Keratinocyte (primary cell): ENCODE measurements at regions not wholly inside any gene's neighbourhood (a gene's known extent, or its start where the extent isn't known, plus 50 kb on each side); places are given as distances from the start of the nearest gene placed in this dataset.

Source experiments
- DNase-seq: peaks from one replicate; pipeline ENCODE4 v3.0.0-alpha.2; 2011; ENCODE audit warnings: low read depth, missing footprints, low spot score
- FAIRE-seq: peaks from 2 replicates; lab custom pipeline; 2011; peaks lifted over from hg19 to GRCh38; lab: Jason Lieb, UNC
- H2AFZ ChIP-seq: 2 replicates; pipeline ENCODE4 v1.6.0; 2012; ENCODE audit warnings: low read length, control low read depth, inconsistent platforms; ENCODE audit not compliant: control insufficient read depth
- H3K27ac ChIP-seq: 2 replicates; pipeline ENCODE4 v1.5.1; 2011; ENCODE audit warnings: low read length; ENCODE audit not compliant: control insufficient read depth, insufficient read depth
- H3K27me3 ChIP-seq: 3 replicates; pipeline ENCODE4 v1.6.0; 2011; ENCODE audit warnings: low read length; ENCODE audit not compliant: control insufficient read depth, insufficient read depth; ENCODE audit errors: extremely low read depth
- H3K36me3 ChIP-seq, 2 experiments: 2 replicates in 1 of 2; 3 replicates in 1 of 2; pipeline ENCODE4 v1.5.1; 2011; ENCODE audit warnings: low read length in 2 of 2, mild to moderate bottlenecking in 1 of 2; ENCODE audit not compliant: control insufficient read depth in 2 of 2, insufficient read depth in 2 of 2; ENCODE audit errors: extremely low read depth in 1 of 2
- H3K4me1 ChIP-seq: 3 replicates; pipeline ENCODE4 v1.5.1; 2011; ENCODE audit warnings: low read length; ENCODE audit not compliant: control insufficient read depth, insufficient read depth; ENCODE audit errors: extremely low read depth
- H3K4me2 ChIP-seq: 3 replicates; pipeline ENCODE4 v1.6.0; 2011; ENCODE audit warnings: low read depth, low read length; ENCODE audit not compliant: control insufficient read depth, insufficient read depth; ENCODE audit errors: extremely low read depth
- H3K4me3 ChIP-seq, 3 experiments: fragments of 200-600 bp in 1 of 3; sonication (generic) in 1 of 3; 2 replicates in 2 of 3; 3 replicates in 1 of 3; pipeline ENCODE4 v1.5.1; 2011 to 2016; ENCODE audit warnings: low read length in 3 of 3, mild to moderate bottlenecking in 3 of 3, control low read depth in 2 of 3, inconsistent platforms in 1 of 3, low read depth in 1 of 3, mixed read lengths in 1 of 3, mixed run types in 1 of 3, moderate library complexity in 1 of 3; ENCODE audit not compliant: control insufficient read depth in 2 of 3, insufficient read depth in 2 of 3; ENCODE audit errors: extremely low read depth in 1 of 3
- H3K79me2 ChIP-seq: 2 replicates; pipeline ENCODE4 v1.6.0; 2012; ENCODE audit warnings: low read length; ENCODE audit not compliant: control insufficient read depth, insufficient read depth
- H3K9ac ChIP-seq: 3 replicates; pipeline ENCODE4 v1.6.0; 2011; ENCODE audit warnings: low read length; ENCODE audit not compliant: control insufficient read depth, insufficient read depth; ENCODE audit errors: extremely low read depth
- H3K9me1 ChIP-seq: 3 replicates; pipeline ENCODE4 v1.6.0; 2011; ENCODE audit warnings: low read length; ENCODE audit not compliant: control insufficient read depth, insufficient read depth; ENCODE audit errors: extremely low read depth
- H3K9me3 ChIP-seq: 2 replicates; pipeline ENCODE4 v1.5.1; 2012; ENCODE audit warnings: low read depth, low read length; ENCODE audit not compliant: control insufficient read depth
- H4K20me1 ChIP-seq: 3 replicates; pipeline ENCODE4 v1.6.0; 2011; ENCODE audit warnings: low read length; ENCODE audit not compliant: control insufficient read depth, insufficient read depth; ENCODE audit errors: extremely low read depth
- EZH2 ChIP-seq: IDR thresholded peaks from one replicate; pipeline ENCODE4 v1.6.1; 2012; ENCODE audit warnings: inconsistent platforms, mild to moderate bottlenecking, low read length, moderate library complexity
- dilution Hi-C: fragments of 300-500 bp; cut with MboI; formaldehyde crosslinking; loops from one replicate; pipeline ENCODE4 v1.7.0; 2020; ENCODE audit warnings: low sequenced_read_pairs; ENCODE audit not compliant: extremely low pct_ligation_motif_present
- TF ChIP-seq, protein P1 (sequence below), 3 experiments: IDR thresholded peaks in 1 of 3; conservative IDR thresholded peaks in 1 of 3; optimal IDR thresholded peaks in 1 of 3; 2 replicates in 2 of 3; 3 replicates in 1 of 3; pipeline versions ENCODE3 to v1.5.1; 2011; ENCODE audit warnings: low read length in 3 of 3, mild to moderate bottlenecking in 3 of 3, moderate library complexity in 2 of 3, control low read depth in 1 of 3, inconsistent platforms in 1 of 3; ENCODE audit not compliant: insufficient read depth in 2 of 3; ENCODE audit errors: extremely low read depth in 1 of 3

DNA sequence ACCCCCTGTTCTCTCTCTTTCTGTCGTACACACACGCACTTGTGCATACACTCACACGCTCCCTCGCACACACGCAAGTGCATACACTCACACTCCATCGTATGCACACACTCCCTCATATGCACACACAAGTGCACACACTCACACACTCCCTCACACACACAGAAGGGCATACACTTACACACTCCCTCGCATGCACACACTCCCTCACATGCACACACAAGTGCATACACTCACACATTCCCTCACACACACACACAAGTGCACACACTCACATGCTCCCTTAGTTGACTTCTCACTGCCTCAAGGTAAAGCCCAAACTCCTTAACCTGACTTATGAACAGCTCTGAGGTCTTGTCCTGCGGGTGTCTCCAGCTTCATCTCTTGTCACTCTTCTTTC, 78.7 kb downstream of the NOG start:
- Histone ChIP-seq H3K36me3 (no peaks in the 10 kb centered on the region), H2AFZ (no peak overlapping the region), H3K4me3 (no peak overlapping the region), H3K9me1 (no peaks in the 10 kb centered on the region), H4K20me1 (no peaks in the 10 kb centered on the region), H3K27ac (no peak overlapping the region), H3K27me3 (no peaks in the 10 kb centered on the region), H3K9me3 (no peaks in the 10 kb centered on the region), H3K9ac (no peak overlapping the region), H3K4me1 (peaks cover 8% of the 10 kb centered on the region), H3K79me2 (no peaks in the 10 kb centered on the region), H3K4me2 (no peak overlapping the region)
- no peak for FAIRE-seq
- no peak for DNase-seq
- dilution Hi-C loops: no loop called here
- TF ChIP-seq, protein P1, sequence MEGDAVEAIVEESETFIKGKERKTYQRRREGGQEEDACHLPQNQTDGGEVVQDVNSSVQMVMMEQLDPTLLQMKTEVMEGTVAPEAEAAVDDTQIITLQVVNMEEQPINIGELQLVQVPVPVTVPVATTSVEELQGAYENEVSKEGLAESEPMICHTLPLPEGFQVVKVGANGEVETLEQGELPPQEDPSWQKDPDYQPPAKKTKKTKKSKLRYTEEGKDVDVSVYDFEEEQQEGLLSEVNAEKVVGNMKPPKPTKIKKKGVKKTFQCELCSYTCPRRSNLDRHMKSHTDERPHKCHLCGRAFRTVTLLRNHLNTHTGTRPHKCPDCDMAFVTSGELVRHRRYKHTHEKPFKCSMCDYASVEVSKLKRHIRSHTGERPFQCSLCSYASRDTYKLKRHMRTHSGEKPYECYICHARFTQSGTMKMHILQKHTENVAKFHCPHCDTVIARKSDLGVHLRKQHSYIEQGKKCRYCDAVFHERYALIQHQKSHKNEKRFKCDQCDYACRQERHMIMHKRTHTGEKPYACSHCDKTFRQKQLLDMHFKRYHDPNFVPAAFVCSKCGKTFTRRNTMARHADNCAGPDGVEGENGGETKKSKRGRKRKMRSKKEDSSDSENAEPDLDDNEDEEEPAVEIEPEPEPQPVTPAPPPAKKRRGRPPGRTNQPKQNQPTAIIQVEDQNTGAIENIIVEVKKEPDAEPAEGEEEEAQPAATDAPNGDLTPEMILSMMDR (optimal IDR thresholded peaks at IDR 0.05 in 1 of 3, IDR thresholded peaks at IDR 0.05 in 1 of 3, conservative IDR thresholded peaks at IDR 0.05 in 1 of 3; ENCODE audit: extremely low read depth in 1 of 3, insufficient read depth in 2 of 3, low read length in 3 of 3): no peak
- TF ChIP-seq EZH2: no peak

DNA sequence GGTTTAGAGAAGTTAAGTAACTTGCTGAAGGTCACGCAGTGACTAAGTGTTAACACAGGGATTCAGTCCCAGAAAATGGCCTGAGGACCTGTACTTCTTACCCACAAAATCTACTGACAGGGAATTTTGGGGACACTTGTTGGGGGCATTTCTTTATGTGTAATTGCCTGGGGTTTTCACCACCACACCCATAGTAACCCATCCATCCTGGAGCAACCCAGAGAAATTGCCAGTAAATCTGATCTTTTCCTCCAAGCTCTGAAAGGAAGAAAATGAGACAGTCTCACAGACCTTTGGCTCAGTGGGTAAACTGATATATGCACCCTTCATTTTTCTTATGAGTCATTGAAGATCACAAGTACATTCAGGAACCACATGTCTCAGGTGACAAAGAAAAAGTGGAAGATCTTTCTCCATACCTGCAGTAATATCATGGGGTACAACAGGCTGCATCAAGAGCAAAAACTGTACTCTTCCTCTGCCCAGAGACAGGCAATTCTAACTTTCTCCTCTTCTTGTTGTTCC, 81.0 kb downstream of the NOG start:
- peak; percentile 71 for FAIRE-seq
- no peak overlapping the region for H3K9ac ChIP-seq
- no peaks in the 10 kb centered on the region for H3K27me3 ChIP-seq
- H3K27ac ChIP-seq: no peak overlapping the region
- H3K4me2 ChIP-seq: no peak overlapping the region
- no peak for DNase-seq
- dilution Hi-C loops: no loop called here
- no peaks in the 10 kb centered on the region for H3K36me3 ChIP-seq
- no peaks in the 10 kb centered on the region for H4K20me1 ChIP-seq
- H3K4me1 ChIP-seq: peaks cover 28% of the 10 kb centered on the region
- H3K9me1 ChIP-seq: no peaks in the 10 kb centered on the region
- H2AFZ ChIP-seq: no peak overlapping the region
- TF ChIP-seq EZH2: no peak
- TF ChIP-seq, protein P1 (optimal IDR thresholded peaks at IDR 0.05 in 1 of 3, IDR thresholded peaks at IDR 0.05 in 1 of 3, conservative IDR thresholded peaks at IDR 0.05 in 1 of 3; ENCODE audit: extremely low read depth in 1 of 3, insufficient read depth in 2 of 3, low read length in 3 of 3): no peak
- no peaks in the 10 kb centered on the region for H3K9me3 ChIP-seq
- H3K4me3 ChIP-seq: no peak overlapping the region
- H3K79me2 ChIP-seq: no peaks in the 10 kb centered on the region
